Lower leg skin (tissue), 4 donors: ENCODE measurements at regions not wholly inside any gene's neighbourhood (a gene's known extent, or its start where the extent isn't known, plus 50 kb on each side); places are given as distances from the start of the nearest gene placed in this dataset.

Experiments used
- DNase-seq, 2 donors: peaks; one replicate each; pipeline ENCODE4 v3.0.0-alpha.2; 2019; ENCODE audit warnings: low spot score in 2 of 2
- H3K4me3 ChIP-seq: fragments of 200-600 bp; sonication (generic); 2 replicates; pipeline ENCODE4 v1.5.1; 2017; ENCODE audit warnings: mild to moderate bottlenecking, low read depth; ENCODE audit not compliant: poor library complexity, severe bottlenecking
- CTCF ChIP-seq, 3 donors: fragments of 450-650 bp; IDR thresholded peaks; one replicate each; pipeline ENCODE4 v1.5.1; 2016; ENCODE audit warnings: antibody characterized with exemption in 3 of 3, mild to moderate bottlenecking in 3 of 3, moderate library complexity in 2 of 3
- POLR2A ChIP-seq, 2 donors: fragments of 450-650 bp; IDR thresholded peaks; one replicate each; pipeline ENCODE4 v1.6.1; 2016 to 2017; ENCODE audit warnings: antibody characterized with exemption in 2 of 2, mild to moderate bottlenecking in 1 of 2, moderate library complexity in 1 of 2
- WGBS, 2 donors: methylation state at CpG; one replicate each; pipeline ENCODE4 v1.1.5; 2018; 5-methylcytosine and 5-hydroxymethylcytosine counted together
- intact Hi-C: fragments of 100-400 bp; cut with DNase I; formaldehyde crosslinking; loops from one replicate; pipeline ENCODE4 v1.15.0; 2023; ENCODE audit warnings: low total_unique reads

GRCh38 chr2:83850071-83850725 lies 608.9 kb downstream of the SUCLG1 start:
- 54 to 56% methylated on average over 3 of the region's 3 CpGs for WGBS, 2 donors
- no peak overlapping the region for H3K4me3 ChIP-seq
- TF ChIP-seq CTCF (IDR thresholded peaks at IDR 0.05) (no peak), POLR2A (IDR thresholded peaks at IDR 0.05) (no peak)
- DNase-seq: no peak
- intact Hi-C loops: no loop called here

DNA sequence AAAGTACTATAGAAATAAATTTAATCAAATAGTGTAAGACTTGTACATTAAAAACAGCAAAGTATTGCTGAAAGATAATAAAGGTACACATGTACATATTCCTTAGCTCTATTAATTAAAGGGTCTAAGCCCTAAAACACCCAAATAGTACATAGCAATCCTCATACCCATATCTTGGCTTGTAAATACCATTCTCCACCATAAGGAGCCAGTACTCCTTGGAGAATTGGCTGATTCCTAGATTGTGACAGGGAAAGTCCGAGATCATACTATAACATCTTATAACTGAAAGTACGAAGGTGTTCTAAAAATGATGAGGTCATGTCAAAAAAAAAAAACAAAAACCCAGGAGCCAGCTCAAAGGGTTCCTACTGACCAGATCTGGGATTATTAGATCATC lies 614.6 kb downstream of the SUCLG1 start:
- TF ChIP-seq POLR2A (IDR thresholded peaks at IDR 0.05) (no peak), CTCF (IDR thresholded peaks at IDR 0.05) (no peak)
- no peak for DNase-seq
- H3K4me3 ChIP-seq: no peak overlapping the region
- WGBS, 2 donors: 84 to 85% methylated on average over 2 of the region's 2 CpGs
- intact Hi-C loops: no loop called here

GRCh38 chr2:83842421-83842820 lies 616.7 kb downstream of the SUCLG1 start:
- no peak for TF ChIP-seq CTCF (IDR thresholded peaks at IDR 0.05)
- no peak for TF ChIP-seq POLR2A (IDR thresholded peaks at IDR 0.05)
- DNase-seq: no peak
- intact Hi-C loops: no loop called here
- no peak overlapping the region for H3K4me3 ChIP-seq

GRCh38 chr2:83837823-83838222 lies 621.3 kb downstream of the SUCLG1 start:
- TF ChIP-seq CTCF (IDR thresholded peaks at IDR 0.05) (no peak), POLR2A (IDR thresholded peaks at IDR 0.05) (no peak)
- intact Hi-C loops: no loop called here
- no peak for DNase-seq
- no peak overlapping the region for H3K4me3 ChIP-seq
- 69 to 71% methylated on average over 3 of the region's 3 CpGs for WGBS, 2 donors

DNA sequence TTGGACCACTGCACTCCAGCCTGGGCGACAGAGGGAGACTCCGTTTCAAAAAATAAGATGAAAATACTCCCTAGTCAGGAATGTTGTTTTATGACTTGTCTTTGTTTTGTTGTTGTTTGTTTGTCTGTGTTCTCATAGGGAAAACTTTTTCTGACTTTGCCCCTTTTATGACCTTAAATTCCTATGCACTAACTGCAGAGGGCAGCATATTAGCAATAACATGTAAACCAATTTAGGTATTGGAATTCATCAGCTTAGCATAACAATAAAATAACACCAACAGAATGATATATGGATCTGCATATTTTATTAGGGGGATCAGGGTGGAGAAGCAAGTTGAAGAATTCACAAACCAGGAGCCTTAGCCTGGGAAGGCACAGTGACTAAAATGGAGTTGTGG lies 631.5 kb downstream of the SUCLG1 start:
- no peak for DNase-seq
- intact Hi-C loops: no loop called here
- no peak for TF ChIP-seq POLR2A (IDR thresholded peaks at IDR 0.05)
- TF ChIP-seq CTCF (IDR thresholded peaks at IDR 0.05): no peak
- no peak overlapping the region for H3K4me3 ChIP-seq
- 87 to 90% methylated on average over 2 of the region's 2 CpGs for WGBS, 2 donors

DNA sequence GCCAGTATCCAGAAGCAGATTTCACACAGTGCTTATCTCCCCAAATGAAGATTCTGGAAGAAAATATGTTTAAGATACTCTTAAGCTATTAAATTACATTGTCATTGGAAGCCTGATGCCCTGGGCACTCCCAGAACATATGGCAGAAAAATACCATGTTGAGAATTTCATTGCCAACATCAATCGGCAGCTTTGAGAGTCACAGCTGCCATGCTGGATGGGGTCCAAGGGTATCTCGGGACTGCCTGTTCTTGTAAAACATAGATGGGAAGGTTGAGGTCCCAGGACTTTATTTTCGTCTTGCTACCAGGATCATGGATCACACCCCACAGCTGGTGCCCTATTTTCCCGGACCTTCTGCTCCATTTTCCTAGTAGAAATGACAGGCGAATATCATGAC lies 632.5 kb downstream of the SUCLG1 start:
- WGBS, 2 donors: 65 to 78% methylated on average over 5 of the region's 5 CpGs
- no peak overlapping the region for H3K4me3 ChIP-seq
- intact Hi-C loops: no loop called here
- TF ChIP-seq POLR2A (IDR thresholded peaks at IDR 0.05) (no peak), CTCF (IDR thresholded peaks at IDR 0.05) (no peak)
- no peak for DNase-seq
